Coronary artery (tissue), 2 donors: ENCODE measurements at regions not wholly inside any gene's neighbourhood (a gene's known extent, or its start where the extent isn't known, plus 50 kb on each side); places are given as distances from the start of the nearest gene placed in this dataset.
"Not testable (repeated sequence)": the region's sequence is repeated elsewhere in the genome, so short reads cannot be mapped to it uniquely, and the experiment has no call there.

Source experiments
- DNase-seq: peaks from one replicate; pipeline ENCODE4 v3.0.0-alpha.2; 2017; ENCODE audit warnings: low spot score
- H3K27ac ChIP-seq, 2 donors: fragments of 200-600 bp; sonication (generic); one replicate each; pipeline ENCODE4 v1.5.1; 2016 to 2019
- H3K4me3 ChIP-seq: fragments of 200-600 bp; sonication (generic); 2 replicates; pipeline ENCODE4 v1.5.1; 2016; ENCODE audit warnings: mild to moderate bottlenecking, moderate library complexity
- TF ChIP-seq, protein P1 (sequence below): fragments of 200-600 bp; sonication (generic); IDR thresholded peaks from one replicate; pipeline ENCODE4 v1.5.1; 2019; ENCODE audit warnings: antibody characterized with exemption

DNA sequence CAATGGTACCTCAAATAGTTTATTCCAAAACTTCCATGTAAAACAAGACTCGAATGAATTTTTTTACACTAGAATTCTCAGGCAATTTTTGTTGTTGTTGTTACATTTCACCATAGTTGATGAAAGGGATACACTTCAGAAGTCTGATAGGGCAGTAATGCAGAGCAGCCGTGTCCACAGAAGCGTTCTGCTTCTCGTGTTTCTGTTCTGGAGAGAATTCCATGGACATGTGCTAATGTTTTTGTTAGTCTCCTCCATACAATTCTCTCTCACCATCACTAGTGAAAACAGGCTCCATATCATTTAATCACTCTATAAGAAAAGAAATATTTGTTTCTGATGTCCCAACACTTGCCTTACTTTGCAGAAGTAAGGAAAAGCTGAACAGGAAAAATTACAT is 606.1 kb downstream of the SLC16A7 start:
- TF ChIP-seq, protein P1, sequence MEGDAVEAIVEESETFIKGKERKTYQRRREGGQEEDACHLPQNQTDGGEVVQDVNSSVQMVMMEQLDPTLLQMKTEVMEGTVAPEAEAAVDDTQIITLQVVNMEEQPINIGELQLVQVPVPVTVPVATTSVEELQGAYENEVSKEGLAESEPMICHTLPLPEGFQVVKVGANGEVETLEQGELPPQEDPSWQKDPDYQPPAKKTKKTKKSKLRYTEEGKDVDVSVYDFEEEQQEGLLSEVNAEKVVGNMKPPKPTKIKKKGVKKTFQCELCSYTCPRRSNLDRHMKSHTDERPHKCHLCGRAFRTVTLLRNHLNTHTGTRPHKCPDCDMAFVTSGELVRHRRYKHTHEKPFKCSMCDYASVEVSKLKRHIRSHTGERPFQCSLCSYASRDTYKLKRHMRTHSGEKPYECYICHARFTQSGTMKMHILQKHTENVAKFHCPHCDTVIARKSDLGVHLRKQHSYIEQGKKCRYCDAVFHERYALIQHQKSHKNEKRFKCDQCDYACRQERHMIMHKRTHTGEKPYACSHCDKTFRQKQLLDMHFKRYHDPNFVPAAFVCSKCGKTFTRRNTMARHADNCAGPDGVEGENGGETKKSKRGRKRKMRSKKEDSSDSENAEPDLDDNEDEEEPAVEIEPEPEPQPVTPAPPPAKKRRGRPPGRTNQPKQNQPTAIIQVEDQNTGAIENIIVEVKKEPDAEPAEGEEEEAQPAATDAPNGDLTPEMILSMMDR, result no peak
- Histone ChIP-seq H3K27ac (no peak overlapping the region), H3K4me3 (no peak overlapping the region)
- DNase-seq, result no peak

DNA sequence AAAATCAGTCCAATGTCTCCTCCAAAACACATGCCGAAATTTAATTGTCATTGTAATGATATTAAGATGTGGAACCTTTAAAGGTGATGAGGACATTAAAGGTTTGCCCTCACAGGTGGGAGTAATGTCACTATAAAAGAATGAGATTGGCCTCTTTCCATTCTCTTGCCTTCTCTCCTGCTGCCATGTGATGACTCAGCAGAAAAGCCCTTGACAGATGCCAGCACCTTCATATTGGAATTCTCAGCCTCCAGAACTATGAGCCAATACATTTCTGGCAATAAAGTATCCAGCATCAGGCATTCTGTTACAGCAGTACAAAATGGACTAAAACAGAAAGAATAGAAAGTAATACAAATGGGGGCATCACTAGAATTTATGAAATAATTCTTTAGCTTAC is 609.7 kb downstream of the SLC16A7 start:
- Histone ChIP-seq H3K27ac (no peak overlapping the region), H3K4me3 (no peak overlapping the region)
- TF ChIP-seq, protein P1, result no peak
- DNase-seq, result no peak

DNA sequence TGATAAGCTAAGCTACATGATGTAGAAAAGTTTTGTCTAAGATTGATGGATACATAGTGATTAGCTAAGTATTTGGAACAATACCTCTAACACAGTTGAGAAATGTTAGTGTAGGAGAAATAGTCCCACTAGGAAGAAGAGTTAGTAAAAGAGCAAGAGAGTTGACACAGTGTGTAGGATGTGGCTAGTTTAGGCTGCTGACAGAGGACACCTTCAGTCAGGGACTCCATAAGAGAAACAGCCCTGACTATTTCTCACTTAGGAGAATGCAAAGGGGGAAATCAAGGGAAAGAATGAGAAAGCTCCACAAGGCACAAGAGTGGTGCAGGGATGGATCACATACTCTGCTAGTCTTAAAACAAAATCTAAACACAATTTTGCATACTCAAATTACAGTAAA is 613.7 kb downstream of the SLC16A7 start:
- no peak overlapping the region for H3K27ac ChIP-seq
- DNase-seq, result no peak
- TF ChIP-seq, protein P1, result no peak
- H3K4me3 ChIP-seq, result no peak overlapping the region

DNA sequence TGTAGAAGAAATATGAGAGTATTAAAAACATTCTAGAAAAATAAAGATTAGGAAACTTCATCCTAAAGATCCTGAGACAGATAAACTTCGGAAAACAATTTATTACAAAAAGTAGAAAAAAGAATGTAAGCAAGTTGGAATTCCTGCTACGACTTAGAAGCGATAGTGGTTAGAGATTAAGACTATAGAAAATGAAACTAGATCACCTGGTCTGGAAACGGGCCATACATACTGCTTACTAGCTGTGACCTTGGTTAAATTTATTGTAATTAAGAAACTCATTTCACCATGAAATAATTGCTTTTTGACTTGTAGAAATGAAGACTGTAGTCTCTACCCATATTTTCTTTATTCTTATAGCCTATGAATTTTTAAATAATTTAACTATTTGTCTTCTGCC is 614.1 kb downstream of the SLC16A7 start:
- TF ChIP-seq, protein P1, result no peak
- no peak for DNase-seq

DNA sequence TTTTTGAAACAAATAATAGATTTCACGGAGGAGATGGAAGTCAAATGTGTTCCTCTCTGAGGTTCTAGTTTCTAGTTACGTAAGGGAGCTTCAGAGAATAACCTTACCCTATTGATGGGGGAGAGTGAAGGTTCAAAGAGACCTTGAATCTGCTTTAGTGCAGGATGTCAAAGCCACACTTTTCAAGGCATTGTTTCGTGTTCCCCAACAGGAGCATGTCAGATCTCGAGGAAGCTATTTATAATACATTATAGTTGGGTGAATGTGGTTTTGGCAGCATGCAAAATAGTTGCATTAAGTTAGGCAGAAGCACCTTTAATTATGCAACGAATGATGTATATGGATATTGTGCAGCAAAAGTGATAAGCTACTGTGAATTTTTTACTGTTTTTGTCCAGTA is 614.9 kb downstream of the SLC16A7 start:
- Histone ChIP-seq H3K4me3 (no peak overlapping the region), H3K27ac (no peak overlapping the region)
- TF ChIP-seq, protein P1, result no peak
- DNase-seq, result no peak

More for the DNA sequence above, 614.1 kb downstream of the SLC16A7 start:
- Histone ChIP-seq H3K27ac (no peak overlapping the region), H3K4me3 (no peak overlapping the region)

DNA sequence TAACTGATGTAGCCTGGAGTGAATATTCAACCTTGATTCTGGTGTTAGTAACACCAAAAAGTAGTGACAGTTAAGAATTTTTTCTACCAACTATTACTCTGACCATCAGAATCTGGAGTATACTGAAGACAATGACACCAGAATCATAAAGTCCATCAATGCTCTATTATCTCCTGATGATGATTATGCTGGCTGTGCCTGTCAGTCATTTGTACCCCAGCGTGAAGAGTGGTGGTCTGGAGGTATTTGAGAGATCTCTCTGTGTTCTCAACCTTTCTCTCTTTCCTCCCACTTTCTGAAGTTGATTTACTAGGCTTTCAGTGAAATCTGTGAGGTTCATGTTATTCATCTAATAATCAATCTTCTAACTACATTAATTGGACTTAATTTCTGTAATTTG is 615.4 kb downstream of the SLC16A7 start:
- TF ChIP-seq, protein P1, result no peak
- Histone ChIP-seq H3K4me3 (no peak overlapping the region), H3K27ac (no peak overlapping the region)
- DNase-seq, result no peak

DNA sequence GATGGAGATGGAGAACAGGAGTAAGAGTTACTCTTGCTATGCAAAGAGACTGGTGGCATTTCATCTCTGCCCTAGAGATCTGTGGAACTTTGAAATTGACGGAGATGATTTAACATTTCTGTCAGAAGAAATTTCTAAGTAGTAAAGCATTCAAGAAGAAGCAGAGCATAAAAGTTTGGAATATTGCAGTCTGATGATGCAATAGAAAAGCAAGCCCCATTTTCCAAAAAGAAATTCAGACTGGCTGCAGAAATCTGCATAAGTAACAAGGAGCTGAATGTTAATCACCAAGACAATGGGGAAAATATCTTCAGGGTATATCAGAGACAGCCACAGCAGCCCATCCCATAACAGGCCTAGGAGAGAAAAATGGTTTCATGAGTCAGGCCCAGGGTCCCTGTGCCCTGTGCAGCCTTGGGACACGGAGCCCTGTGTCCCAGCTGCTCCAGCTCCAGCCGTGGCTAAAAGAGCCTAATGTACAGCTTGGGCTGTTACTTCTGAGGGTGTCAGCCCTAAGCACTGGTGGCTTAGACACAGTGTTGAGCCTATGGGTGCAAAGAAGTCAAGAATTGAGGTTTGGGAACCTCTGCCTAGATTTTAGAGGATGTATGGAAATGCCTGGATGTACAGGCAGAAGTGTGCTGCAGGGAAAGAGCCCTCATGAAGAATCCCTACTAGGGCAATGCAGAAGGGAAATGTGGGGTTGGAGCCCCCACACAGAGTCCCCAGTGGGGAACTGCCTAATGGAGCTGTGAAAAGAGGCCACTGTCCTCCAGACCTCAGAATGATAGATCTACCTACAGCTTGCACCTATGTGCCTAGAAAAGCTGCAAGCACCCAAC is 616.6 kb downstream of the SLC16A7 start:
- no peak for DNase-seq
- TF ChIP-seq, protein P1, result no peak
- Histone ChIP-seq H3K4me3 (no peak overlapping the region), H3K27ac (no peak overlapping the region)

DNA sequence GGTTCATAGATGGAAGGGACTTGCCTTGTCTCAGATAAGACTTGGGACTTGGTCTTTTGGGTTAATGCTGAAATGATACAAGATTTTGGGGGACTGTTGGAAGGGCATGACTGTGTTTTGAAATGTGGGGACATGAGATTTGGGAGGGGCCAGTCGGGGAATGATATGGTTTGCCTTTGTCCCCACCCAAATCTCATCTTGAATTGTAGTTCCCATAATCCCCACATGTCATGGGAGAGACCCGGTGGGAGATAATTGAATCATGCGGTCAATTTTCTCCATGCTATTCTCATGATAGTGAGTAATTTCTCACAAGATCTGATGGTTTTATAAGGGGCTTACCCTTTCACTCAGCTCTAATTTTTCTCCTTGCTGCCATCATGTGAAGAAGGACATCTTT is 617.4 kb downstream of the SLC16A7 start:
- not testable (repeated sequence) for H3K27ac ChIP-seq, DNase-seq, H3K4me3 ChIP-seq
